Activated gamma-delta T cell treated with Interleukin-2 at 50 U/mL for 16 hours (primary cell): ENCODE measurements at regions not wholly inside any gene's neighbourhood (a gene's known extent, or its start where the extent isn't known, plus 50 kb on each side); places are given as distances from the start of the nearest gene placed in this dataset.

Experiments used
- DNase-seq: peaks from one replicate; pipeline ENCODE4 v3.0.0-alpha.2; 2020

DNA sequence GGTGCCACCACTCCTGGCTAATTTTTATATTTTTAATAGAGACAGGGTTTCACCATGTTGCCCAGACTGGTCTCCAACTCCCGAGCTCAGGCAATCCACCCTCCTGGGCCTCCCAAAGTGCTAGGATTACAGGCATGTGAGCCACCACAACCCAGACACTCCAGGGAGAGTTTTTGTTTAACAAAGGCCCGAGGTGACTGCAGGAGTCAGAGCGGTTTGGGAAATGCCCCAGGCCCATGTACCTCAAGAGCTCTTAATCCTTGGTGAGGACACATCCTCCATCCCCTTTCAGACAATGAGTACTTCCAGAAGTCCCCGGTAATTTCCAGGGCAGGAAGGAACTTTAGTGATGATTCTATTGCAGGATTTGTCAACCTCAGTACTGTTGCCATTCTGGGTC, 176.0 kb downstream of the ESRRB start:
- DNase-seq: no peak

GRCh38 chr14:76564471-76565422, 188.8 kb downstream of the ESRRB start:
- DNase-seq: no peak

DNA sequence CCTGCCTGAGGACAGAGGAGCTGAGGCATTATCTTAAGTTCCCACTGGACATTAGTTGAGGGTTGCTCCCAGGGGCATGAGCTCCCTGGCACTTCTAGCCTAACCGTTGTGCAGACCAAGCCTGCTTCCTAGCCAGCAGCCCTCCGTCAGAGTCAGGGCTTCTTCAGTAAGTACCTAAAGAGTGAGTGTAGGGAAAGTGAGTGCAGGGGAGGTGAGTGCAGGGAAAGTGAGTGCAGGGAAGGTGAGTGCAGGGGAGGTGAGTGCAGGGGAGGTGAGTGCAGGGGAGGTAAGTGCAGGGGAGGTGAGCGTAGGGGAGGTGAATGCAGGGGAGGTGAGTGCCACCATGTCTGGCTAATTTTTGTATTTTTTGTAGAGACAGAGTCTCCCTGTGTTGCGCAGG, 190.5 kb downstream of the ESRRB start:
- no peak for DNase-seq

- no peak for DNase-seq
Observed at GRCh38 chr14:76574416-76575095, 186.7 kb upstream of the VASH1 start.

DNA sequence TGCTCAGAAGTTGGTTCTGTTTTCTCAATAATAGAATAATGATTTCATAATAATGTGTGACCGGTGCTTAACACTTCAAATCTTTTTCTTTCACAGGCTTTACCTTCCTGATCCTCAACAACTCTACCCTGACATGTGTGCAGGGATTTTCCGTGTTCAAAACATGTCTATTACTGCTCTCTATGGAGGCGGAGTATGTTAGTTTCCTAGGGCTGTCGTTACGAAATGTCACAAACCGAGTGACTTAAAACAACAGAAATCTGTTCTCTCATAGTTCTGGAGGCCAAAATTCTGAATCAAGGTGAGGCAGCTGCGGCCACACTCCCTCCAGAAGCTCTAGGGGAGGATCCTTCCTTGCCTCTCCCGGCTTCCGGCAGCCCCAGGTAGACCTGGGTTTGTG, 186.2 kb upstream of the VASH1 start:
- no peak for DNase-seq

GRCh38 chr14:76576047-76576741, 185.1 kb upstream of the VASH1 start:
- DNase-seq: no peak

- DNase-seq: no peak
Observed at GRCh38 chr14:76577090-76577489, 184.2 kb upstream of the VASH1 start.

GRCh38 chr14:76577837-76578236, 183.4 kb upstream of the VASH1 start:
- no peak for DNase-seq

- DNase-seq: no peak
Observed at GRCh38 chr14:76580399-76580798, 180.9 kb upstream of the VASH1 start.

DNA sequence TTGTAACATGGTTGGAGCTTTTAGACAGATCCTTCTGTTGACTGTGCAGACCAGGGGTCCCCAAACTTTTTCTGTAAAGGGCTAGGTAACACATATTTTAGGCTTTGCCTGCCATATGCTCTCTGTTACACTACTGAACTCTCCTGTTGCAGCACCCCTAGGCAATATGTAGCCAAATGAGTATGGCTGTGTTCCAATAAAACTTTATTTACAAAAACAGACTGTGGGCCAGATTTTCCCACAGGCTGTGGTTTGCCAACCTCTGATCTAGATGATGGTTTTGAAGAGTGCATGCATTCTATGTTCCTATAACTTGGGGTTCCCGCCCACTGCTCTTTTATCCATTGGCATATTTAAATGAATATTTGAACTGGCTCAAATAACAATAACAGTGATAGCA, 180.3 kb upstream of the VASH1 start:
- DNase-seq: no peak

GRCh38 chr14:76581592-76581991, 179.7 kb upstream of the VASH1 start:
- DNase-seq: no peak

DNA sequence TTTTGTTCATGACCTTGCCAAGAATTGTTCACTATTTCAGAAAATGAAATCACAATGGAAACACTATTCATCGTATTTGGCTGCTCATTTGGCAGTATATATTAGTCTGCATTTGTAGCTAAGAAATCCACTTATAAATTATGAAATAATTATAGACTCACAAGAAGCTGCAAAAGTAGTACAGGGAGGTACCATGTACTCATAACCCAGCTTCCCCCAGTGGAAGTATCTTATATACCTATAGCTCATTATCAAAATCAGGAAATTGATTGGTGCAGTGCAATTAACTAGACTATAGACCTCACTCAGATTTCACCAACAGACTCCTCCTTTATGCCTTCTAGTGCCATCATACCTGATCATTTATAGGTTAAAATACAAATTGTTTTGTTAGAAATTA, 178.8 kb upstream of the VASH1 start:
- no peak for DNase-seq

DNA sequence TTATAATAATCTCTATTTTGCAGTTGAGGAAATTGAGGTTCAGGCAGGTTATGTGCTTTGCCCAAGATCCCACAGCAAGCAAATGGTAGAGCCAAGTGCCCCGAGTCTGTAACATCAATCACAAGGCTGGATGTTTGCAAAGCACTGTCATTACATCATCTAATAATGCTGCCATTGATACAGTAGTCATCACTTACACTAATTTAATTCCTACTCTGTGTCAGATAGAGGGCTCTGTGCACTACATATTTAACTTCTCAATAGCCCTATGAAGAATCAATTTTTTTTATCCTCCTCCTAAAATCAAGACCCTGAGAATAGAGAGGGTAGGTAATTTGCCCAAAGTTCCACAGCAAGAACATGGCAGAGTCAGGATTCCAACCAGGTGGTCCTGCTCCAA, 178.1 kb upstream of the VASH1 start:
- DNase-seq: no peak

GRCh38 chr14:76583805-76584204, 177.5 kb upstream of the VASH1 start:
- DNase-seq: no peak

DNA sequence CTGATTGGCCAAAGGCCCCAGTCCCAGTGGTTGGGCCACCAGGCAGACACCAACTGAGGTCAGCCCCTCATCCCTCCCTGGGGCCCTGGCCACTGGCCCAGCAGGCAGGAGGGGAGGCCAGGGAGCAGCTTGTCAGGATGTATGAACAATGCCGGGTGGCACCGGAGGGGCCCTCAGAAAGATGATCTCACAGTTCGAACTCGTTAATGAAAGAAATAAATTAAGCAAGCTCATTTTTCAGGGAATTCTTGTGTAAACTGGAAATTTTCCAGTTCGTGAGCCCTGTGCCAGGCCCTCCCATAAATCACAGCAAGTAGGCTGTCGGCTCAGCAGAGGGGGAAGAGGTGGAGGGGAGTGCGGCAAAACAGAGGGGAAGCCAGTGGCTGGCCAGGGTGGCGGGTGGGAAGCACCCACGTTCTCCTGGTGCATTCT, 177.0 kb upstream of the VASH1 start:
- no peak for DNase-seq

DNA sequence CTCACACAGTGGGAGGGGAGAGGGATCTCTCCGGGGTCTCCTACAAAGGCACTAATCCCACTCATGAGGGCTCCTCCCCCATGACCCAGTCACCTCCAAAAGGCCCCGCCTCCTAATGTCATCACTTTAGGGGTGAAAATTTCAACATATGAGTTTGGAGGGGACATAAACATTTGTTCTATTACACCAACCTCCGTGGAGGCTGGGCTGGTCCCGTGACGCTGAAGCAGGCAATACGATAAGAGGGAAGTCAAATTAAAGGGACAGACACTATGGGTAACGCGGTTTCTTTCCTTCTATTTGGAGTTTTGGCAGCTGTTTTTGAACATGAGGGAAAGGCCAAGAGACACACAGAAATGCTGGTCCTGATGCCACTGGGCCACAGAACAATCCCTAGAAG, 175.7 kb upstream of the VASH1 start:
- no peak for DNase-seq

DNA sequence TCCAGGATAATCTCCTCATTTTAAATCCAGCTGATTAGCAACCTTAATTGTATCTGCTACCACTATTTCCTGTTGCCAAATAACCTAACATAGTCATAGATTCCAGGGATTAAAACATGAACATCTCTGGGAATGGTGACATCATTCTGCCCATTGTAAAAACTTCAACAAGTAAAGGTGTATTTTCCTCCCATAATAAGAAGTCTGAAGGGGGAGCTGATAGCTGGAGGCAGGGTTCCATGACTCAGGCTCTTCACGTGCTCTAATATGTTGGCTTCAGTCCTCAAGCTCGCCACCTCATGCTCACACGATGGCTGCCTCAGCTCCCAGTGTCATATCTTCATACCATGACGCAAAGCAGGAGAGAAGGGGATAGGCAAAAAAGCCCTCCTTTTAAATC, 172.0 kb upstream of the VASH1 start:
- DNase-seq: no peak

GRCh38 chr14:76591266-76591665, 170.0 kb upstream of the VASH1 start:
- no peak for DNase-seq

DNA sequence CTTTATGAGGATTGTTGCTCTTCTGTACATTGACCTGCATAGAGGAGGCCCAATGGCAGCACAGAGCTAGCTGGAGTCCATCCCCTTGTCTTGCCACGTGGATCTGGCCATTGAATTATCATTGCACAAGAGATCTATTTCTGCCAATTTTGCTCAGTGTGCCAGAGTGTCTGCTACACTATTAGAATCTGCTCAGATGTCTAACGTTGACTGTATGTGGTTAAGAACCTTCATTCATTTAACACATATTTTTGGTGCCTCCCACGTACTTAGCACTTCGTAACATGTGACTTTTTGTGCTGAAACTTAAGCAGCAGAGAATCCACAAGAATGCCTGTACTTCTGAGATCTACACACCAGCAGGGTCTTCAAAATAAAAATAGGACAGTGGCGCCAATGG, 166.0 kb upstream of the VASH1 start:
- no peak for DNase-seq

DNA sequence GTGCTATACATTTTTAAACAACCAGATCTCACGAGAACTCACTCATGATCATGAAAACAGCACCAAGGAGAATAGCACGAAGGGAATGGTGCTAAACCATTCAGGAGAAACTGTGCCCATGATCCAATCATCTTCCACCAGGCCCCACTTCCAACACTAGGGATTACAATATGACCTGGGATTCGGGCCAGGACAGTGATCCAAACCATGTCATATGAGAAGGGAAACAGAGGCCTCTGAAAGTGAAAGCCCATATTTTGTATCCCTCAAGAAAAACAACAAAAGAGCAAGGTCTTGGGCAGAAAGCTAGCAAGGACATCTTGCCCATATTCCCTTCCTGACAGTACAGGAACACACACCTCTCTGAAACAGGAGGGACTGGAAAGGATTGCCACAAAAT, 163.9 kb upstream of the VASH1 start:
- DNase-seq: no peak

GRCh38 chr14:76599141-76599540, 162.1 kb upstream of the VASH1 start:
- DNase-seq: no peak

- no peak for DNase-seq
Observed at GRCh38 chr14:76599559-76600287, 161.5 kb upstream of the VASH1 start.

- DNase-seq: no peak
Observed at GRCh38 chr14:76603713-76604112, 157.6 kb upstream of the VASH1 start.
